ENCODE measurements at regions not wholly inside any gene's neighbourhood (a gene's known extent, or its start where the extent isn't known, plus 50 kb on each side); places are given as distances from the start of the nearest gene placed in this dataset.

DNA sequence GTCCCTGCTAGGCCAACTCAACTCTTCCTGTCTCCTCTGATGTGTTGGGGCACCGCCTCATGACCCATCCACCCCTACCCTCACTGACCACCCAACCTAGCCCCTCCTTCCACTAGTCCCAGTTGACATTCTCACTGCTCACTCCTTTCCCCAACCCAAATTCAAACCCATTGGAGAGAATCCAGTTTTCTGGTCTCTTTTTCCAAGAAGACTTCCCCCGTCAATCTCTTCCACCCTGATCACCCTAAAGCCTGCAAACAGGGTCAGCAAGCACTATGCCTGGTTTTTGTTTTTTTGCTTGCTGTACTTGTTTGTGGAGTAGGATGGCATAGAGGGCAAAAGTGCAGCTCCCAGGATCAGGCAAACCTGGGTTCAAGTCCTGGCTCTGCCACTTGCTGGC is 176.6 kb upstream of the PPP2R3A start:
- intact Hi-C loops (cut with DNase I, micrococcal nuclease): no loop called here
- POLR2A ChIA-PET: no interaction called here
- DNase-seq: no peak
- Mint-ChIP-seq H3K9me3 (ENCODE audit: low read depth) (peaks cover 4% of the 10 kb centered on the region), H3K27me3 (peaks cover 5% of the 10 kb centered on the region), H3K36me3 (ENCODE audit: low read depth) (no peaks in the 10 kb centered on the region), H3K4me3 (no peak overlapping the region), H3K4me1 (no peaks in the 10 kb centered on the region), H3K27ac (no peak overlapping the region)
- CTCF ChIA-PET: interaction anchor here (0.6 kb wide), 1 partner anchor 644 kb away, joined by 3 read pairs; no protein-coding TSS in a partner anchor
- ATAC-seq: no peak

DNA sequence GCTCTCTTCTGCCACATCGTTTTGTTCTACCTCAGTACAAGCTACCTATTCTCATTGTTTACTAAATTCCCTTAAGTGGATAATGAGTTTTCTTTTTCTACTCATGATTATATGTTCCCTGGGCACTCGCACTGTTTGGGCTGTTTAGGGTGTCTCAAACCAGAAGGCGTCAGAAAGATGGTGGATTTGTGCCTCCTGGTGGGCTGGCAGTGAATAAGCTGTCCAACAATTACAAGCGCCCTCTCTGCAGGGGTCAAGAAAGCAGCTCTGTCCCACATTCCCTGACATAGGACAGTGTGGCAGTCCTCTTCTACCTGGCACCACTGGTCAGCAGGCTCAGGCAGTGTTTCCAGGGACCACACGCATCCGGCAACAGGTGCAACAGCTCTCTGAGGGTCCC is 173.4 kb upstream of the PPP2R3A start:
- CTCF ChIA-PET: no interaction called here
- POLR2A ChIA-PET: no interaction called here

DNA sequence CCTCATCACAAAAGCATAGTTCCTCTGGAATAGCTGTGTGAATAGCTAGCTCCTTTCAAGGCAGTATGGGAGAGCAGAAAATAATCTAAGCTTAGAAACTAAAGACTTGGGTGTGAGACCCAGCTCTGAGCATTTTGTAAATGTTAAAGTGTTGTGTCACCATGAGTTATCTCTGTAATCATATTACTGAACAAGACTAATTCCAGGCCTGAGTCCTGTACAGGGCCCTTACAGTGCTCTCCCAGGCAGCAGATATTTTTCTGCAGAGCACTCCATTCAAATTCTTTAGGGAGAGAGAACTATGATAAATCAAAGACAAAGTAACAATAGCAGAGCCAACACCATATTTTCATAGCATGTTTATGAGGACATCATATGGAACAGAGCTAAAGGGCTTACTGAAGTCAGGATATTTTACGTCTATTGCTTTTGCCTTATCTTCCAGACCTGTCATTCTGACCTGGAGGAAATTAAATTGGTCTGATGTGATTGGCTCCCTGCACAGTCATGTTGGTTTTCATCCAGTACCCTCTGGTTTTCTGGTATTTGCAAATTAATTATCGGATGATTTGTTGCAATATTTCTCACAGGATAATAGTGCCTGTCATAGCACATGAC is 172.6 kb upstream of the PPP2R3A start:
- Mint-ChIP-seq H3K9me3 (ENCODE audit: low read depth) (peaks cover 4% of the 10 kb centered on the region), H3K36me3 (ENCODE audit: low read depth) (no peaks in the 10 kb centered on the region), H3K4me3 (no peak overlapping the region), H3K27ac (no peak overlapping the region), H3K27me3 (peaks cover 5% of the 10 kb centered on the region), H3K4me1 (no peaks in the 10 kb centered on the region)
- ChIA-PET POLR2A (no interaction called here), CTCF (no interaction called here)
- intact Hi-C loops (cut with DNase I, micrococcal nuclease): no loop called here
- ATAC-seq: no peak
- no peak for DNase-seq

More for the DNA sequence above, 173.4 kb upstream of the PPP2R3A start:
- intact Hi-C loops (cut with DNase I, micrococcal nuclease): no loop called here
- Mint-ChIP-seq H3K4me3 (no peak overlapping the region), H3K4me1 (no peaks in the 10 kb centered on the region), H3K27ac (no peak overlapping the region), H3K9me3 (ENCODE audit: low read depth) (peaks cover 4% of the 10 kb centered on the region), H3K27me3 (peaks cover 5% of the 10 kb centered on the region), H3K36me3 (ENCODE audit: low read depth) (no peaks in the 10 kb centered on the region)
- ATAC-seq: no peak
- DNase-seq: no peak

DNA sequence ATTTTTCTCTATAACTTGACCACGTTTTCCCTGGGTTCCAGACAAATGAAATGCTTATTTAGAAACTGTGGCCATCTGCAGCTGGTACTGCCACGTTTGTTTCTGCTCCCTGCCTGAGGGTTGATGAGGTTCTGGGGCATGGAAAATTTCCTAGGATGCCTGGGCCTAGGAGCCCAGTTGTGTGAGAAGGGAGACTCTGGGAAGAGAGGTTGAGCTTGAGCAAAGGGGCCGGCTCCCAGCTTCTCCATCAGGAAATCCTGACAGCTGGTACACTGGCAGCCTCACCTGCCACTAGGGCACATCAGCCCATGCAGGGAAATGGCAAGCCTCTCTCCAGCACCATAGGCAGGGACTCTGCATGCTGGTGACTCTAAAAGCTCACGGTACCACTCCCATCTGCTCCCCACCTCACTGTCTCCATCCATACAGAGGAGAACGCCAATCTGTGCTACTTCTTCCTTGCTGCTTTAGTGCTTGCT is 165.4 kb upstream of the PPP2R3A start:
- intact Hi-C loops (cut with DNase I, micrococcal nuclease): no loop called here
- Mint-ChIP-seq H3K27ac (no peak overlapping the region), H3K4me1 (no peaks in the 10 kb centered on the region), H3K4me3 (no peak overlapping the region), H3K27me3 (no peaks in the 10 kb centered on the region), H3K9me3 (ENCODE audit: low read depth) (no peaks in the 10 kb centered on the region), H3K36me3 (ENCODE audit: low read depth) (no peaks in the 10 kb centered on the region)
- POLR2A ChIA-PET: no interaction called here
- CTCF ChIA-PET: no interaction called here
- ATAC-seq (no peak), DNase-seq (no peak)

DNA sequence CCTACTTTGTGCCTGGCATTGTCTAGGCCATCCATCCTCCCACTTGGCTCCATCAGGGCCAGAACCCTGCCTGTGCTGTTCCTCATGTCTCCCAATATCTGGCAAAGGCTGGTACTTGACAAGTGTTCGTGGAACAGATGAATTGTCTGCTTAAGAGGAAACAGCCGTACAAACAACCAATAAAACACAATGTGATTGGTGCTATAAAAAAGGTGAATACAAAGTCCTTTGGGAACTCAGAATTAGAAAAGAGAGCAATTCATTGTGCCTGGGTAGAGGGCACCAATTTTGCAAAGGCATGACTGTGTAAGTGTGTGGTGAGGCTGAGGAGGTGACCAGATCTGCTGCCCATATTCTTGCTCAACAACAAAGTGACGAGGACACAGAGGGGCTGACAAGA is 164.5 kb upstream of the PPP2R3A start:
- no peaks in the 10 kb centered on the region for H3K27me3 Mint-ChIP-seq
- no peak for DNase-seq
- CTCF ChIA-PET: no interaction called here
- H3K36me3 Mint-ChIP-seq (ENCODE audit: low read depth): no peaks in the 10 kb centered on the region
- H3K9me3 Mint-ChIP-seq (ENCODE audit: low read depth): no peaks in the 10 kb centered on the region
- intact Hi-C loops (cut with DNase I, micrococcal nuclease): no loop called here
- no peak for ATAC-seq
- no peak overlapping the region for H3K27ac Mint-ChIP-seq
- H3K4me3 Mint-ChIP-seq: no peak overlapping the region
- no peaks in the 10 kb centered on the region for H3K4me1 Mint-ChIP-seq
- POLR2A ChIA-PET: no interaction called here

DNA sequence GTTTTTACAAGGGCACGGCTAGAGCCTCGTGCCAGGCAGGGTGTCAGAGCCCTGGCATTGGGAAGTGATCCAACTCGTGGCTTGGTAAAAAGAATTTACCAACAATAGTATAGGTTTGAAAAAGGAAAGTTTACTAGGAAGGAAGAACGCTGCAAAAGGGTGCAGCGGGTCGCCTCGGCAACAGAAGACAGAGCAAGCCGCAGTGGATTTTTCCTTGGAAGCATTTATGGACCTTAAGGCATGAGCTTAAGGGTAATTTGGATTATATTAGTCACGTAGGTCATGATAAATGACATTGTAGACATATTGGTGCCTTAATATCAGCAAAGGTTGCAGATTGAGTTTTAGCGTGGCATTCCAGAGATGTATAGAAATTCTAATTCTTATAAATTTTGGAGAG is 163.4 kb upstream of the PPP2R3A start:
- Mint-ChIP-seq H3K36me3 (ENCODE audit: low read depth) (no peaks in the 10 kb centered on the region), H3K27ac (no peak overlapping the region), H3K4me1 (no peaks in the 10 kb centered on the region), H3K27me3 (no peaks in the 10 kb centered on the region), H3K9me3 (ENCODE audit: low read depth) (no peaks in the 10 kb centered on the region), H3K4me3 (no peak overlapping the region)
- ATAC-seq (no peak), DNase-seq (no peak)
- POLR2A ChIA-PET: no interaction called here
- intact Hi-C loops (cut with DNase I, micrococcal nuclease): no loop called here
- CTCF ChIA-PET: no interaction called here

DNA sequence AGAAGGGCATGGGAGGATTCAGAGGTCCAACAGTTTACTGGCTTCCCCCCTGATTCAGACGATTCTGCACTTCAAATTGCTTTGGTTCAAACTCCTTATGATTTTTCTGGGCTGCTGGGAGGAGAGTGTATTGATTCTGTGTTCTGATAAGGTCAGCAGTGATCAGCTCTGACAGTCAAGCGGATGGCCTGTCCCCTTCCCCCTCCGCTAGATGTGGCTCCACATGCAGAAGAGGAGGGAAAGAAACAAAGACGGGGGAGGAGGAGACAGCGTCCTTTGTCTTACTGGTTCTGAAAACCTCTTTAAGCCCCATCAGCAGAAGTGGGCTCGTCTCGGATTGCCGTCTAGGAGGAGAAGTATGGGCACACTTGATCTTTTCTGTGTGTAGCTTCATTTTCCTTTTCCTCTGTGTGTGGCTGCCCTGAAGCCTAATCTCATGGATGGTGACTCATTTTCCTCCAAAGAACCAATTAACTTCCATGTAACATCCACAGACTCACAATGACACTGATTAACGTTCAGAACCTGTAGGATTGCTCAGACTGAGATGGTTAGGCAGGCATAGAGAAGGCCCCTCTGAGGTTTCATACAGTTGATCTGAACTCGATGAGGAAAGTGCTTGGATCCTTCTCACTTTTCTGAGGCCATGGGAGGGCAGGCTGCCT is 162.4 kb upstream of the PPP2R3A start:
- no peaks in the 10 kb centered on the region for H3K4me1 Mint-ChIP-seq
- ChIA-PET POLR2A (no interaction called here), CTCF (no interaction called here)
- no peak for DNase-seq
- H3K27me3 Mint-ChIP-seq: no peaks in the 10 kb centered on the region
- H3K36me3 Mint-ChIP-seq (ENCODE audit: low read depth): no peaks in the 10 kb centered on the region
- H3K9me3 Mint-ChIP-seq (ENCODE audit: low read depth): no peaks in the 10 kb centered on the region
- no peak overlapping the region for H3K27ac Mint-ChIP-seq
- H3K4me3 Mint-ChIP-seq: no peak overlapping the region
- intact Hi-C loops (cut with DNase I, micrococcal nuclease): no loop called here
- ATAC-seq: no peak

DNA sequence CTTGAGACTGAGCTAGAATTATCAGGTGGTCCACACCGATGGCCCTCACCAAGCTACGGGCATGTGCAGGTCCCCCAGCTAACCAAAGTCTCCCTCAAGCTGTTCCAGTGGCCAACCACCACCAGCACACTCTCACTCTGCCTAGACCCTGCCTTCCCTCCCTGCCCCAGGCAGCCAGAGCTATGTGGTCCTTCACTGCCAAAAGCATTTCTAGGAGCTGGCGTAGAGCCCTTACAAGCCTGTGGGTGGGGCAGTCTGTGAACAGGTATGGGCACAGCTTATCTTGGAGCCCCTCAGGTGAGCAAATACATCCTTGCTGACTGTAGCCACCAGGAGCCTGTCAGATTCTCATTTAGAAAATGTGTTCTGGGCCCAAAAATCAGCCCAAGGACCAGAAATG is 159.8 kb upstream of the PPP2R3A start:
- ATAC-seq (no peak), DNase-seq (no peak)
- no peaks in the 10 kb centered on the region for H3K9me3 Mint-ChIP-seq (ENCODE audit: low read depth)
- no peaks in the 10 kb centered on the region for H3K36me3 Mint-ChIP-seq (ENCODE audit: low read depth)
- intact Hi-C loops (cut with DNase I, micrococcal nuclease): no loop called here
- POLR2A ChIA-PET: no interaction called here
- H3K4me1 Mint-ChIP-seq: no peaks in the 10 kb centered on the region
- CTCF ChIA-PET: no interaction called here
- H3K27ac Mint-ChIP-seq: no peak overlapping the region
- H3K27me3 Mint-ChIP-seq: peaks cover 4% of the 10 kb centered on the region
- no peak overlapping the region for H3K4me3 Mint-ChIP-seq

DNA sequence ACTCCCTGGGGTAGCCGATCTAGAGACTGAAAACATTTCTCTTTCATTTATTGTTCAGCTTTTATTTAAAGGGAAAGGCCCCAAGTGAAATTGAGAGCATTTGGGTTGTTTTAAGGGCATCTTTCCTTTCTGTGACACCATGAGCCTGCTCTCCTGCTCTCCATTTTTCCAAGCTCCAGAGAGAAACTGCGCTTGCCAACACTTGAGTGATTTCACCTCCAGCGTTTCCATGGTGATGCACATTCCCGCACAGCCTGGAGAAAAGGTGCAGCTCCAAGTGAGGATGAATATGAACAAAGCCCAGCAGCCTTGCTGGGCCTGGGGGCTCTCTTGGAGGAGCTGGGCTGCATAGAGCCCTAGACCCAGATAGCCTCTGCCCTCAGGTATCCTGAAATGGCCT is 159.2 kb upstream of the PPP2R3A start:
- ATAC-seq (no peak), DNase-seq (no peak)
- POLR2A ChIA-PET: no interaction called here
- intact Hi-C loops (cut with DNase I, micrococcal nuclease): no loop called here
- H3K36me3 Mint-ChIP-seq (ENCODE audit: low read depth): no peaks in the 10 kb centered on the region
- no peaks in the 10 kb centered on the region for H3K9me3 Mint-ChIP-seq (ENCODE audit: low read depth)
- peaks cover 4% of the 10 kb centered on the region for H3K27me3 Mint-ChIP-seq
- H3K27ac Mint-ChIP-seq: no peak overlapping the region
- CTCF ChIA-PET: interaction anchor here (0.8 kb wide), 1 partner anchor 33 kb away, joined by 3 read pairs; no protein-coding TSS in a partner anchor
- no peak overlapping the region for H3K4me3 Mint-ChIP-seq
- H3K4me1 Mint-ChIP-seq: no peaks in the 10 kb centered on the region

DNA sequence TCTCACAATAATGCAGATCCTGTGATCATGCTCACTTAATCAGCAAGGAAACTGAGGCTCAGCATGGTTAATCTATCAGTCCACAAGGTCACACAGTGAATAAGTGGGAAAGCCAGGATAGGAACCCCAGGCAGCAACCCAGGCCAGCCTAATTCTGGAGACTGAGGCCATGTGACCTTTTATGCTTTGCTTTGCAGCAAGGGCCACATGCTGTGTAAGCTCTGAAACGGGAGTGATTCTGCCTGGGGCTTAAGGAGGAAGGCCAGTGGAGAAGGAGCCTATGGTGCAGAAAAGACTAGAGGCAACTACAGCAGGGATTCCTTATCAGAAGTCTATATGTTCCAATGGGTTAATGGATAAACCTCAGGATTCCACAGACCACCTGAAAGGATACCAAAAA is 157.6 kb upstream of the PPP2R3A start:
- Mint-ChIP-seq H3K4me3 (no peak overlapping the region), H3K27me3 (peaks cover 6% of the 10 kb centered on the region), H3K27ac (no peak overlapping the region), H3K9me3 (ENCODE audit: low read depth) (no peaks in the 10 kb centered on the region), H3K36me3 (ENCODE audit: low read depth) (no peaks in the 10 kb centered on the region), H3K4me1 (no peaks in the 10 kb centered on the region)
- no peak for ATAC-seq
- intact Hi-C loops (cut with DNase I, micrococcal nuclease): no loop called here
- ChIA-PET POLR2A (no interaction called here), CTCF (interaction anchor here (0.7 kb wide), 1 partner anchor 1215 kb away, joined by 3 read pairs; no protein-coding TSS in a partner anchor)
- DNase-seq: no peak

DNA sequence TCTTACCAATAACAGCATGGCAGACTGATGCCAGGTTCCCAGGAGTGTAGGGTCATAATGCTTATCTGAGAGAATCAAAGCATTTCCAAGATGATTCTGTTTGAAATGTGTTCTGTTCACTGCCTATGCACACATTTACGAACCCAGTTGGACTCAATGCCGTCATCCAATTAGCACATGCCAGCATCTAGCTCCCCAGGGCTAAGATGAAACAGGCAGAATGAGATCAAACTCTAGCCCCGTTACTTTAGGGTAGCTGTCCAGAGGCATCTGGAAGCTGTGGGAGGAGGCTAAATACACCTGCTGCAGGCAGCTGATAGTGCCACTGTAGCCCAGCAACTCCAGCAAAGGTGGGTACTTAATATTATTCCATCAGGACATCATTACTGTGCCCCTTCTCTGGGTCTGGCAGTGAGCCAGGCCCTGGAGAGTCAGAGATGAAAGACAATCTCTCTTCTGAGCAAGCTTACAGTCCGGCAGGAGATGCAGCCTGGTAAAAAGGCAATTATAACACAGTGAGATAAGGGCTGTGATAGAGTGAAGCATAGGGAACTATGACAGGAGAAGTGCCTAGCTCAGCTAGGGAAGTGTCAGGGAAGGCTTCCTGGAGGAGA is 156.4 kb upstream of the PPP2R3A start:
- ChIA-PET CTCF (no interaction called here), POLR2A (no interaction called here)
- Mint-ChIP-seq H3K27ac (no peak overlapping the region), H3K4me1 (no peaks in the 10 kb centered on the region), H3K36me3 (ENCODE audit: low read depth) (no peaks in the 10 kb centered on the region), H3K4me3 (no peak overlapping the region), H3K27me3 (peaks cover 8% of the 10 kb centered on the region), H3K9me3 (ENCODE audit: low read depth) (no peaks in the 10 kb centered on the region)
- ATAC-seq (no peak), DNase-seq (no peak)
- intact Hi-C loops (cut with DNase I, micrococcal nuclease): no loop called here

DNA sequence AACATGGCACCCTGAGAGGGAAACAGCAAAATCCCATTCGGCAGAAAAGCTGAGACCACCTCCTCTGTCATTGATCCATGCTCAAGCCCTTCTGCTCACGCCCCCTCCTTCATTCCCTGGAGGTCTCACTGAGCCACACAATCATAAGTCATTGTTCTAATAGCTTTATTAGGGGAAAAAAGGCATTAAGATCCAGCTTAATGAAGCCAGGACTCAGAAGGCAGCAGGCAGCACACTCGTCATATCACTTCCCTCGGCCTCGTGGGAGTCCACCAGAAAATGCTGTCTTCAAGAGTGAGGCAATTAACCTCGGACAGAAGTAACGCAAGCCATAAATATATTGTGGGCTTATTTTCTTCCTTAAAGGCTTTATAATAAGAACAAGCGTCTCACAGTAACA is 153.9 kb upstream of the PPP2R3A start:
- ATAC-seq (no peak), DNase-seq (no peak)
- Mint-ChIP-seq H3K27me3 (peaks cover 11% of the 10 kb centered on the region), H3K36me3 (ENCODE audit: low read depth) (no peaks in the 10 kb centered on the region), H3K9me3 (ENCODE audit: low read depth) (no peaks in the 10 kb centered on the region), H3K4me3 (no peak overlapping the region), H3K4me1 (no peaks in the 10 kb centered on the region), H3K27ac (no peak overlapping the region)
- intact Hi-C loops (cut with DNase I, micrococcal nuclease): no loop called here
- POLR2A ChIA-PET: no interaction called here
- CTCF ChIA-PET: no interaction called here

Measured in activated CD4-positive, alpha-beta T cell treated with anti-CD3 and anti-CD28 coated beads for 36 hours (primary cell).